ENCODE measurements at regions not wholly inside any gene's neighbourhood (a gene's known extent, or its start where the extent isn't known, plus 50 kb on each side); places are given as distances from the start of the nearest gene placed in this dataset.

DNA sequence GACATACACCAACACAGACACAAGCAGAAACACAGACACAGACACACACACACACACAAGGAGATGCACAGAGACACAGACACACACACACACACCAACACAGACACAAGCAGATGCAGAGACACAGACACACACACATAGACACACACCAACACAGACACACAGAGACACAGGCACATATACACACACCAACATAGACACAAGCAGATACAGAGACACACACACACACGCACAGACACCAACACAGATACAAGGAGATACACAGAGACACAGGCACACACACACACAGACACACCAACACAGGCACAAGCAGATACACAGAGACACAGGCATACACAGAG lies 347.2 kb upstream of the KLF6 start:
- no peak for FAIRE-seq

DNA sequence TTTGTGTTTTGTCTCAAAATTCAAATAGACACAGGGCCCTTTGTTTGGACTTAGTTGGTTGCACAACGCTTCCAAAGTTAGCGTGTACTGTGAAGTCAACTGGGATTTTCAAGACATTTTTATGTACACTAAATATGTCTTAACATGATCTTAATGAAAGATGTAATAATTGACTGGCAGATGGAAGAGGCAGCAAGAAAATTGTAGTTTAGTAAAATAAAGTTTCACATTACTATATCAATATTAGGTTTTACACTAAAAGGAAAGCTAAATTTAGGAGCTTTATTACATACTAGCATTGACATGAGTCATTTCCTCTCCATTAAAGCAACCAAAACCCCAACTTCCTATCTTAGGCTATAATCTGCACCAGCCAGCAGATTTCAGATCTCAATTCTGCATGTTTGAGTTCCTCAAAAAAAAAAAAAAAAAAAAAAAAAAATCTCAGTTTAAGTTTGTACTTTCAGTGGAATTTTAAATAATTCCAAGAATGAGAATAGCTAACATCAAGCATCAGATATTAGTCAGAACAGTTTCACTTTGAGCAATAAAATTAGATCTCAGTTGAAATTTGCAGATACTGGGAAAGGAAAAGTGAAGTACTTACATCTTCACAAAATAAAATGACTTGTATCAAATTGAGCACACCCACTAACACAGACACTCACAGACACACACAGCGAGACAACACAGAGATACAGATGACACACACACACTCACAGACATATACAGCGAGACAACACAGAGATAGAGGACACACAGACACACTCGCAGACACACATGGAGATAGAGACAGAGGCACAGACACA lies 346.6 kb upstream of the KLF6 start:
- no peak for FAIRE-seq

GRCh38 chr10:4130685-4131084 lies 345.7 kb upstream of the KLF6 start:
- FAIRE-seq, result no peak

DNA sequence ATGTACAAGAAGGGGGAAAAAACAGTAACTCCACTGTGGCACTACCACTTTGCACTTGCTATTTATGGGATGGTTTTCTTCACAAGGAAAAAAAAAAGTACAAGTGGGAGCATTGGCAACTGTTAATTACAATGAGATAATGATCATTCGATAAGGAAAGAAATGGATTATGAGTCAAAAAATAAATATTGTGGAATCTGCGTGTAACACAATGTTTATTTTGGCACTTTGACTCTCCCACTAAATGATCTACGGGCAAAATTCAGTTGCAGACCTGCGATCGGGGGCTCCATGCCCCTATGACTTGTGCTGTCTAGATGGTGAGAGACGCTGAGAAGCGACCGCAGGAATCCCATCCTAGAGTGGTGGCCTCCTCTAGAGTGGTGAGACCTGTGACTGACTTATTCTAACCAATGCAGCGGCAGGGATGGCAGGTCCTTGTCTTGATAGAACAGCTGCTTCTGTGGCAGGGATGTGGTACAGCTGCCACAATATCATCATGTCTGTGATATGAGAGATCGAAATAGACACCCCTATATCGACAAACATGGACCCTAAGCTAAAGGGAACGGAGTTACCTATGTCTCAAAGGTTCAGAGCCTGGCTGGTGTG lies 345.0 kb upstream of the KLF6 start:
- no peak for FAIRE-seq

DNA sequence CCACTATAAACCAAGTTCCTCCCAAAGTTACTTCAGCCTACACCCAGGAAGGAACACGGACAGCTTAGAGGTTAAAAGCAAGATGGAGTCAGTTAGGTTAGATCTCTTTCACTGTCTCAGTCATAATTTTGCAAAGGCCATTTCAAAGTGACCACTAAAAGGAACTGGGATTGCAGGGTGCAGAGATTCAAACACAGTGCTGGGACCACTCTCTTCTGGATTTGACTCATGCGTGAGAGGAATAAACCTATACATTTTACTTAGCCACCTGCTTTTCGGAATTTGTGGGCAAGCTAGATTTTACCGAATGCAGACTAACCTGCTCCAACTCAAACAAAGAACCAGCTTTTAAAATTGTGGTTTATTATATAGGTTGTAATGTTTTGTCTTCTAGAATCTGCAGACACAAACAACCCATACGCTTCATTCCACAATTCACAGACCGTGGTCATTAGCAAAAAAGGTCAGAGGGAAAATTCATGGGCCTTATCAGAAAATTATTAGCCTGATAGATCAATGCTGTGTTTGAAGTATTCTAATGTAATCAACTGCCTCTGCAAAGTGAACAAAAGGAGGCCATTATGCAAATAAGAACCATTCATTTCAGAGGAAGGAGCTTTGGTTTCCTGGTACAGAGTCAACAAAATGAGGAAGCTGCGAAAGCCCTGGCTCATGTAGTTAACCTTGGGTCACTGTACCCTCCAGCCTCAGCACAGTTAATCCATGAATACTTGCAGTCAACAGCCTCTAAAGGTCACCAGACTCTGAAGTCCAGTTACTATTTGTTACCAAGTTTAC lies 342.7 kb upstream of the KLF6 start:
- no peak for FAIRE-seq

DNA sequence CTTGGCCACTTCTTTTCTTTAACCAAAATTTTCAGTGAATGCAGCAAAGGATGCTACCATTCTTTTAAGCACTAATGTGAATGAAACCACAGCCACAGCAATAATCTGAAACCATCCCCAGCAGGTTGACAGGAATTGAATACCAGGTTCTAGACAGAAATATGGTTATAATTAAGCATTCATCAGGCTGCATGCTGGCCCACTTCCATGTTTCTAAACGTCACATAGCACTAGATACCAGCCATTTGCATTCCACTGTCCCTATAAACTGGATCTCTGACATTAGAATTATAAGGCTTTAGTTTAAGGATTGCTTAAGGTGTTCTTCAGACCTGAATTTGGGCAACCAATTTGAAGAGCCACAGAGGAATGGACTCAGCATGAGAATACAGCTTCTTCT lies 340.8 kb upstream of the KLF6 start:
- no peak for FAIRE-seq

GRCh38 chr10:4121502-4122380 lies 336.7 kb upstream of the KLF6 start:
- FAIRE-seq, result no peak

- FAIRE-seq, result no peak
Measured at GRCh38 chr10:4120096-4120853, 335.3 kb upstream of the KLF6 start.

DNA sequence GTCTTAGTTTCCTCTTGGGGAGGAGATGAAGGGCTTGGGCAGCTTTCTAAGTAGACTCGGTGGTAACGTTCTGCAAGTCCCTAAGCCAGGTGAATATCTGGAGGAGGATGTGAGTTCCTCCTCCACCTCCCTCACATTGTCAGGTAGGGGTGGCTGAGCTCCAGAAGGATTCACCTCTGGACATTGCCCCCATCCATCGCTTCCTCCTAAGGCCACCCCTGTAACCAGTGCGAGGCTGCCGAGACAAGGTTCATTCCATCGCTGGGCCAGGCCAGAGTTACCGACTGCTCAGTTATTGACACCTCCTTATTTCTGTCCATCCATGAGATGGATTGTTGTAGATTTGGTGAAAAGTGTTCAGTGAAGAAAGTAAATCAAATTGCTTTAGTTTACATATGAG lies 334.1 kb upstream of the KLF6 start:
- no peak for FAIRE-seq

DNA sequence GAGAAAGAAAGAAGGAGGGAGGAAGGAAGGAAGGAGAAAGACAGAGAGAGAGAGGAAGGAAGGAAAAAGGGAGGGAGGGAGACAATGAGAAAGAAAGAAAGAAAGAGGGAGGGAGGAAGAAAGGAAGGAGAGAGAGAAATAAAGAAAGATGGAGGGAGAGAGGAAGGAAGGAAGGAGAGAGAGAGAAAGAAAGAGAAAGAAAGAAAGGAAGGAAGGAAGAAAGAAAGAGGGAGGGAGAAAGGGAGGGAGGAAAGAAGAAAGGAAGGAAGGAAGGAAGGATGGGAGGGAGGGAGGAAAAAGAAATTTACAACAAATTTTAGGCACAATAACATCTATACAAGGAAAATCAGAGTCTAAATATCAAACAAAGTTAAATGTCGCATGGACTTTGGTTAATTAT lies 332.6 kb upstream of the KLF6 start:
- FAIRE-seq, result no peak

DNA sequence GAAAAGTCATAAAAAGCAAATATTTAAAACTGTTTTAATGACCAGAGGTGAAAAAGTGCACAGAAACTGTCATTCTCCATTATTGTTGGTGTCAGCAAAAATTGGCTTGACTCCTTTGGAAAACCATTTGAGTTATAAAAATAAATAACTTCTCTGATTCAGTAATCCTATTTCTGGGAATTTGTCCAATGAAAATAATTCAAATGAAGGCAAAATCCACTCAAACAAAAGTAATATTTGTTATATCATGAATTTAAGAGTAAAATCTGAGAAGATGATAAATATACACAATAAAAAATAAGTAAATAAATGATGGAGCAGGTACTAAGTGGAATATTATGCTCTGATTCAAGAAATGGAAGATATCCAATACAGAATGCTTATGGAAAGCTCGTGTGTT lies 326.6 kb upstream of the KLF6 start:
- no peak for FAIRE-seq

- FAIRE-seq, result no peak
Measured at GRCh38 chr10:4109469-4109868, 324.5 kb upstream of the KLF6 start.

GRCh38 chr10:4108693-4109092 lies 323.7 kb upstream of the KLF6 start:
- FAIRE-seq, result no peak

- FAIRE-seq, result no peak
Measured at GRCh38 chr10:4107285-4107851, 322.4 kb upstream of the KLF6 start.

- no peak for FAIRE-seq
Measured at GRCh38 chr10:4103603-4104002, 318.6 kb upstream of the KLF6 start.

DNA sequence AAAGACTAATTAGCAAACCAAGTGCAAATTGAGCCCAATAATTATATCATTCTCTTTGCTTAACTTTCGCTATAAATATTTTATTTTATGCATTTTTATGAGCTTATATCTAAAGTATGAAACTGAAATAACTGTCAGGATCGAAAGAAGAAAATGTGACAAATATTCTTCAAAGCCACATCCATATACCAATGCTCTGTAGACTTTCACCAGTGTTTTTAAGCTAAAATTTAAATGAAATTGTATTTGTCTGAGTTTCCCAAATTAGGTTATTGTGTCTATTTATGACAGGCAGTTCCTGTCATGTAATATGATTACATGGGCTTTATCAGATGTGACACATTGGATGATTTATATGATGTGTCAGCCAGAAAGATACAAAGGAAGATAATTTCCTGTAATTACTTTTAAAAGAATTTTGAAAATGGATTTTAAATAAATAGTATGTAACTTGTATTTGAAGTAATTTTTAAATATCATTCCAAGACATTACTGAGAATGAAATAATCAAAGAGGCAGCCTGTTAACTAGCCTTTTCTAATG lies 317.9 kb upstream of the KLF6 start:
- no peak for FAIRE-seq

DNA sequence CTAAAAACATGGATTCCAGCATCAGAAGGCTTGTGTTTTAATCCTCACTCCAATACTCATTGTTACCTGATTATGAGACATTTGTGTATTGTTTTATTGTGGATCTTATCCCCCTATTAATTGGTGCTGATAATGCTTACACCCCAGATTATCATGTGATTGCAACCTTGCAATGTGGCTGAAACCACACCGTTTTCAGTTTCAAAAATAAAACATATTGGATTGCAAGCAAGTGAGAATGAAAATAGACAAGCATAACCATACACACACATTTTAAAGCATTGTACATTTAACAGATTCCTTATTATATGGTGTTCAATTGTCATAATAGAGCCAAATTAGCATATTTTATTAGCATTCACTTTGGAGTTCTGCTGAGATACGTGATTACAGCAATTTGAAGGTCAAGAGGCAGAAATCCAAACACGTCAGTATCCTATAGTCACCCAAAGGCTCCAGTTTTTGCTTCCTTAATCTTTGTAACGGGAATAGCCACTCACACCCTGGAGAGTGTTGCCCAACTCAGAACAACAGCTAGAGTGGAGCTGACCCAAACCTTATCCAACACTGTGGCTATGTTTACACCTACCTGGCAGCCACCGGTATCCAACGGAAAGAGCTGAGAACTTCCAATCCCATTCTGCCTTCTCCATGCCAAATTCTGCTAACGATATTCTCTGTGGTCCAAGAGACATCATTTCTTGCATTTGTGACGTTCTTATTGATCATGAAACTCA lies 317.1 kb upstream of the KLF6 start:
- no peak for FAIRE-seq

GRCh38 chr10:4100380-4100779 lies 315.4 kb upstream of the KLF6 start:
- no peak for FAIRE-seq

DNA sequence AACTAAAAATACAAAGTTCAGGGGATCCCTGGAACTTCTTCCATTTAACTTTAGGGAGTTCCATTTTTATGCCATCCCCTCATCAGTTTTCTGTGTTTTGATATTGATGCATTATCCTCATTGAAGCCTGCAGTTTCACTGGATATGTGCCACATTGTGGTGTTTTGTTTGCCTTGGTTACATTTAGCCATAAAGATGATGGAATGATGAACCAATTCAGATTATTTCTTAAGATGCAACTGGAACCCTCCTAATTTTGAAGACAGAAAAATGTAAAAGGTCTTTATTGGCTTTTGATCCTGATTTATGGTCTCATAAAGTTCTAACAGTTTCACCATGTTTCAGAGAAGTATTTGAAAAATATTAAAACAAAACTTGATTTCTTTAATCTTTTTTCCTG lies 314.2 kb upstream of the KLF6 start:
- FAIRE-seq, result no peak

DNA sequence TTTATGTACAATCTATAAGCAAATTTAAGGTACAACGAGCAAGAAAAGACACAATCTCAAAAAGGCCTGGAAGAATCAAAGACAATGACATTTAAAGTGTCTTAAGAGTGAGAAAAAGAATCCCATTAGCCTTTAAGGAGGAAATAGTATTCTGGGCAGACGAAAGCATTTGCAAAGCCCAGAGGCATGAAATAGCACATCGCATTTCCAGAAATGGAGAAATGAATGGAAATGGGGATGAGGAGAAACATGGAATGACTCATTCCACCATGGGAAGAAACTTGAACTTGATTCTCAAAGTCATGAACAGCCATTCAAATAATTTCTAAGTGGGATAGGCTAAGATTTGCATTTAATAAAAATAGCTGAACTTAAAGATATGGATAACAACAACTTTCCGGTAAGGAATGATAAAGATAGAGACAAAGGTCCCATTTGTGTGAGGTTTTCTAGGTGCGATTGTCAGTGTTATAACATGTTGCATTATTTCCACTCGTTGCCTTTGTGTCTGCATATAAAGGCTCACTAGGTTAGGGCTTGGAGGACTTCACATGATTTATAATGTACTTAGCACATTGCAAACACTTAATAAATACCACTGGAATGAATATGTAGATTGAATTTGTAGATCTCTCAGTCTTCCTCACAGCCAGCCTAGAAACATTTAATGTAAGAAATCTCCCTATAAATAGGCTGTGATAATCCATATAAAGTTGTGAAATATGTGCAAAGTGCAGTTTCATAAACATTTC lies 310.3 kb upstream of the KLF6 start:
- FAIRE-seq, result no peak

All from G401.6 (cell line).